Epithelial cell of esophagus (primary cell): ENCODE measurements at regions not wholly inside any gene's neighbourhood (a gene's known extent, or its start where the extent isn't known, plus 50 kb on each side); places are given as distances from the start of the nearest gene placed in this dataset.

Source experiments
- DNase-seq: peaks from one replicate; pipeline ENCODE4 v3.0.0; 2010; ENCODE audit warnings: low read depth
- H3K4me3 ChIP-seq: 2 replicates; pipeline ENCODE4 v1.5.1; 2011; ENCODE audit warnings: mild to moderate bottlenecking, low read length, control low read depth
- CTCF ChIP-seq: IDR thresholded peaks from 2 replicates; pipeline ENCODE4 v1.5.1; 2011; ENCODE audit warnings: low read depth, mild to moderate bottlenecking, low read length, control low read depth, inconsistent platforms; ENCODE audit not compliant: insufficient read depth; ENCODE audit errors: missing control alignments

- DNase-seq = no peak
- no peak for TF ChIP-seq CTCF
- no peak overlapping the region for H3K4me3 ChIP-seq
These were observed 204.9 kb downstream of the MRPL39 start for GRCh38 chr21:25402134-25402961.

GRCh38 chr21:25400427-25400826 lies 206.9 kb downstream of the MRPL39 start:
- TF ChIP-seq CTCF = no peak
- peak; percentile 33 for DNase-seq
- no peak overlapping the region for H3K4me3 ChIP-seq

- DNase-seq = no peak
- H3K4me3 ChIP-seq = no peak overlapping the region
- no peak for TF ChIP-seq CTCF
These were observed 208.7 kb downstream of the MRPL39 start for GRCh38 chr21:25398630-25399029.

- H3K4me3 ChIP-seq = no peak overlapping the region
- no peak for DNase-seq
- TF ChIP-seq CTCF = no peak
These were observed 211.1 kb downstream of the MRPL39 start for GRCh38 chr21:25396135-25396711.

- no peak for TF ChIP-seq CTCF
- no peak for DNase-seq
- H3K4me3 ChIP-seq = no peak overlapping the region
These were observed 215.5 kb downstream of the MRPL39 start for GRCh38 chr21:25391777-25392176.

GRCh38 chr21:25390701-25391100 lies 216.6 kb downstream of the MRPL39 start:
- no peak for TF ChIP-seq CTCF
- DNase-seq = no peak
- no peak overlapping the region for H3K4me3 ChIP-seq

- TF ChIP-seq CTCF = no peak
- no peak overlapping the region for H3K4me3 ChIP-seq
- no peak for DNase-seq
These were observed 219.6 kb downstream of the MRPL39 start for GRCh38 chr21:25387665-25388064.
